Keratinocyte (primary cell): ENCODE measurements at regions not wholly inside any gene's neighbourhood (a gene's known extent, or its start where the extent isn't known, plus 50 kb on each side); places are given as distances from the start of the nearest gene placed in this dataset.

ENCODE experiments used
- DNase-seq: peaks from one replicate; pipeline ENCODE4 v3.0.0-alpha.2; 2011; ENCODE audit warnings: low read depth, missing footprints, low spot score
- FAIRE-seq: peaks from 2 replicates; lab custom pipeline; 2011; peaks lifted over from hg19 to GRCh38; lab: Jason Lieb, UNC
- H2AFZ ChIP-seq: 2 replicates; pipeline ENCODE4 v1.6.0; 2012; ENCODE audit warnings: low read length, control low read depth, inconsistent platforms; ENCODE audit not compliant: control insufficient read depth
- H3K27ac ChIP-seq: 2 replicates; pipeline ENCODE4 v1.5.1; 2011; ENCODE audit warnings: low read length; ENCODE audit not compliant: control insufficient read depth, insufficient read depth
- H3K27me3 ChIP-seq: 3 replicates; pipeline ENCODE4 v1.6.0; 2011; ENCODE audit warnings: low read length; ENCODE audit not compliant: control insufficient read depth, insufficient read depth; ENCODE audit errors: extremely low read depth
- H3K36me3 ChIP-seq, 2 experiments: 2 replicates in 1 of 2; 3 replicates in 1 of 2; pipeline ENCODE4 v1.5.1; 2011; ENCODE audit warnings: low read length in 2 of 2, mild to moderate bottlenecking in 1 of 2; ENCODE audit not compliant: control insufficient read depth in 2 of 2, insufficient read depth in 2 of 2; ENCODE audit errors: extremely low read depth in 1 of 2
- H3K4me1 ChIP-seq: 3 replicates; pipeline ENCODE4 v1.5.1; 2011; ENCODE audit warnings: low read length; ENCODE audit not compliant: control insufficient read depth, insufficient read depth; ENCODE audit errors: extremely low read depth
- H3K4me2 ChIP-seq: 3 replicates; pipeline ENCODE4 v1.6.0; 2011; ENCODE audit warnings: low read depth, low read length; ENCODE audit not compliant: control insufficient read depth, insufficient read depth; ENCODE audit errors: extremely low read depth
- H3K4me3 ChIP-seq, 3 experiments: fragments of 200-600 bp in 1 of 3; sonication (generic) in 1 of 3; 2 replicates in 2 of 3; 3 replicates in 1 of 3; pipeline ENCODE4 v1.5.1; 2011 to 2016; ENCODE audit warnings: low read length in 3 of 3, mild to moderate bottlenecking in 3 of 3, control low read depth in 2 of 3, inconsistent platforms in 1 of 3, low read depth in 1 of 3, mixed read lengths in 1 of 3, mixed run types in 1 of 3, moderate library complexity in 1 of 3; ENCODE audit not compliant: control insufficient read depth in 2 of 3, insufficient read depth in 2 of 3; ENCODE audit errors: extremely low read depth in 1 of 3
- H3K79me2 ChIP-seq: 2 replicates; pipeline ENCODE4 v1.6.0; 2012; ENCODE audit warnings: low read length; ENCODE audit not compliant: control insufficient read depth, insufficient read depth
- H3K9ac ChIP-seq: 3 replicates; pipeline ENCODE4 v1.6.0; 2011; ENCODE audit warnings: low read length; ENCODE audit not compliant: control insufficient read depth, insufficient read depth; ENCODE audit errors: extremely low read depth
- H3K9me1 ChIP-seq: 3 replicates; pipeline ENCODE4 v1.6.0; 2011; ENCODE audit warnings: low read length; ENCODE audit not compliant: control insufficient read depth, insufficient read depth; ENCODE audit errors: extremely low read depth
- H3K9me3 ChIP-seq: 2 replicates; pipeline ENCODE4 v1.5.1; 2012; ENCODE audit warnings: low read depth, low read length; ENCODE audit not compliant: control insufficient read depth
- H4K20me1 ChIP-seq: 3 replicates; pipeline ENCODE4 v1.6.0; 2011; ENCODE audit warnings: low read length; ENCODE audit not compliant: control insufficient read depth, insufficient read depth; ENCODE audit errors: extremely low read depth
- EZH2 ChIP-seq: IDR thresholded peaks from one replicate; pipeline ENCODE4 v1.6.1; 2012; ENCODE audit warnings: inconsistent platforms, mild to moderate bottlenecking, low read length, moderate library complexity
- dilution Hi-C: fragments of 300-500 bp; cut with MboI; formaldehyde crosslinking; loops from one replicate; pipeline ENCODE4 v1.7.0; 2020; ENCODE audit warnings: low sequenced_read_pairs; ENCODE audit not compliant: extremely low pct_ligation_motif_present
- TF ChIP-seq, protein P1 (sequence below), 3 experiments: IDR thresholded peaks in 1 of 3; conservative IDR thresholded peaks in 1 of 3; optimal IDR thresholded peaks in 1 of 3; 2 replicates in 2 of 3; 3 replicates in 1 of 3; pipeline versions ENCODE3 to v1.5.1; 2011; ENCODE audit warnings: low read length in 3 of 3, mild to moderate bottlenecking in 3 of 3, moderate library complexity in 2 of 3, control low read depth in 1 of 3, inconsistent platforms in 1 of 3; ENCODE audit not compliant: insufficient read depth in 2 of 3; ENCODE audit errors: extremely low read depth in 1 of 3

DNA sequence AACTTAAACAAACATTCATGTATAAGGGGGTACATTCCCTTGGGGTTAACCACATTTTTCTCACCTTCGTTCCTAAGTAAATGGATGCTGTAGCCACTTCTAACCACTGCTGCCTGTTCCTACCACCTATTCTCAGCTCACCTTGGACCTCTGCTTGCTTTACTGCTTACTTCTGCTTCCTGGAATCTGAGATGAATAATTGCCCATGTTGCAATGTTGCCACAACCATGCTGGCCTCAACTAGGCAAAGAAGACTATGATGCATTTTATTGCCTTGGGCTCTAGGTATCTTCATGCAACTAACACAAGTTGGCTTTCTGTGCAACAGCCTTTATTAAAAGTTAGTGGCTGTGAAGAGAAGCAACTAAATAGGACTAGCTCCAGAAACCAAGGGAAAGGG lies 106.3 kb upstream of the TCF4 start:
- no peak overlapping the region for H3K4me2 ChIP-seq
- peak; percentile 46 for FAIRE-seq
- H3K9me1 ChIP-seq, result no peaks in the 10 kb centered on the region
- no peak overlapping the region for H3K4me3 ChIP-seq
- H3K9me3 ChIP-seq, result no peaks in the 10 kb centered on the region
- no peaks in the 10 kb centered on the region for H3K79me2 ChIP-seq
- no peaks in the 10 kb centered on the region for H3K36me3 ChIP-seq
- H3K9ac ChIP-seq, result no peak overlapping the region
- no peak overlapping the region for H3K27ac ChIP-seq
- no peak for DNase-seq
- dilution Hi-C loops, result no loop called here
- TF ChIP-seq, protein P1, sequence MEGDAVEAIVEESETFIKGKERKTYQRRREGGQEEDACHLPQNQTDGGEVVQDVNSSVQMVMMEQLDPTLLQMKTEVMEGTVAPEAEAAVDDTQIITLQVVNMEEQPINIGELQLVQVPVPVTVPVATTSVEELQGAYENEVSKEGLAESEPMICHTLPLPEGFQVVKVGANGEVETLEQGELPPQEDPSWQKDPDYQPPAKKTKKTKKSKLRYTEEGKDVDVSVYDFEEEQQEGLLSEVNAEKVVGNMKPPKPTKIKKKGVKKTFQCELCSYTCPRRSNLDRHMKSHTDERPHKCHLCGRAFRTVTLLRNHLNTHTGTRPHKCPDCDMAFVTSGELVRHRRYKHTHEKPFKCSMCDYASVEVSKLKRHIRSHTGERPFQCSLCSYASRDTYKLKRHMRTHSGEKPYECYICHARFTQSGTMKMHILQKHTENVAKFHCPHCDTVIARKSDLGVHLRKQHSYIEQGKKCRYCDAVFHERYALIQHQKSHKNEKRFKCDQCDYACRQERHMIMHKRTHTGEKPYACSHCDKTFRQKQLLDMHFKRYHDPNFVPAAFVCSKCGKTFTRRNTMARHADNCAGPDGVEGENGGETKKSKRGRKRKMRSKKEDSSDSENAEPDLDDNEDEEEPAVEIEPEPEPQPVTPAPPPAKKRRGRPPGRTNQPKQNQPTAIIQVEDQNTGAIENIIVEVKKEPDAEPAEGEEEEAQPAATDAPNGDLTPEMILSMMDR (optimal IDR thresholded peaks at IDR 0.05 in 1 of 3, IDR thresholded peaks at IDR 0.05 in 1 of 3, conservative IDR thresholded peaks at IDR 0.05 in 1 of 3; ENCODE audit: extremely low read depth in 1 of 3, insufficient read depth in 2 of 3, low read length in 3 of 3), result no peak
- TF ChIP-seq EZH2, result no peak
- no peaks in the 10 kb centered on the region for H4K20me1 ChIP-seq
- H2AFZ ChIP-seq, result no peak overlapping the region
- H3K27me3 ChIP-seq, result no peaks in the 10 kb centered on the region
- no peaks in the 10 kb centered on the region for H3K4me1 ChIP-seq

DNA sequence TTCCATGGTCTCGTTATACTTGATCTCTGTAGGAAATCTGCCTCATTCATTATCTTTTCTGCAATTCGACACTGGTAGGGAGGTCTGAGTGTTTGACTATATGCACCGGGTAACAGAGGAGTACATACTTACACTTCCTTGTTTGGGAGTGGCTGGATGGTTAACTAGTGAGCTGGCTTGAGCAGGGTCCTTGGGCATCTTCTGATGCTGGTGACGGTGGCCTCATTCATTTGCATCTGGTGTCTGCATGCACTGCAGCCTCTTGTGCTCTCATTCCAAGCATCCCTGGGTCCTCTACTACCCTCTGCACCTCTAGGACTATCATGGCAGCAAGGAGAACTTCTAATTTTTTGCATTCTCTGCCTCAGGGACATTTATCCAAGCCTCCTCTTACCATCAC lies 100.0 kb upstream of the TCF4 start:
- no peak overlapping the region for H3K4me3 ChIP-seq
- no peak for FAIRE-seq
- H3K9ac ChIP-seq, result no peak overlapping the region
- no peak for TF ChIP-seq EZH2
- TF ChIP-seq, protein P1 (optimal IDR thresholded peaks at IDR 0.05 in 1 of 3, IDR thresholded peaks at IDR 0.05 in 1 of 3, conservative IDR thresholded peaks at IDR 0.05 in 1 of 3; ENCODE audit: extremely low read depth in 1 of 3, insufficient read depth in 2 of 3, low read length in 3 of 3), result no peak
- no peaks in the 10 kb centered on the region for H3K36me3 ChIP-seq
- no peaks in the 10 kb centered on the region for H3K9me1 ChIP-seq
- H3K9me3 ChIP-seq, result no peaks in the 10 kb centered on the region
- no peaks in the 10 kb centered on the region for H3K79me2 ChIP-seq
- DNase-seq, result no peak
- H3K27ac ChIP-seq, result no peak overlapping the region
- H3K4me2 ChIP-seq, result no peak overlapping the region
- no peaks in the 10 kb centered on the region for H3K4me1 ChIP-seq
- dilution Hi-C loops, result no loop called here
- H3K27me3 ChIP-seq, result no peaks in the 10 kb centered on the region
- no peaks in the 10 kb centered on the region for H4K20me1 ChIP-seq
- no peak overlapping the region for H2AFZ ChIP-seq
